ENCODE measurements at regions not wholly inside any gene's neighbourhood (a gene's known extent, or its start where the extent isn't known, plus 50 kb on each side); places are given as distances from the start of the nearest gene placed in this dataset.

- no peak for TF ChIP-seq CTCF (IDR thresholded peaks at IDR 0.05)
Measured at GRCh38 chr16:54489225-54490111, 202.9 kb upstream of the IRX3 start.

GRCh38 chr16:54488729-54489128 lies 202.1 kb upstream of the IRX3 start:
- H3K27ac ChIP-seq = no peak overlapping the region
- TF ChIP-seq CTCF (IDR thresholded peaks at IDR 0.05) = no peak

More at GRCh38 chr16:54489225-54490111, 202.9 kb upstream of the IRX3 start:
- DNase-seq (ENCODE audit: low spot score) = no peak
- Histone ChIP-seq H3K4me3 (no peak overlapping the region), H3K27ac (no peak overlapping the region)

GRCh38 chr16:54487933-54488332 lies 201.3 kb upstream of the IRX3 start:
- DNase-seq (ENCODE audit: low spot score) = no peak
- Histone ChIP-seq H3K4me3 (no peak overlapping the region), H3K27ac (no peak overlapping the region)
- TF ChIP-seq CTCF (IDR thresholded peaks at IDR 0.05) = no peak

More at GRCh38 chr16:54488729-54489128, 202.1 kb upstream of the IRX3 start:
- DNase-seq (ENCODE audit: low spot score) = no peak
- no peak overlapping the region for H3K4me3 ChIP-seq

- Histone ChIP-seq H3K4me3 (no peak overlapping the region), H3K27ac (no peak overlapping the region)
- no peak for TF ChIP-seq CTCF (IDR thresholded peaks at IDR 0.05)
- DNase-seq (ENCODE audit: low spot score) = no peak
Measured at GRCh38 chr16:54484700-54485099, 198.1 kb upstream of the IRX3 start.

- DNase-seq (ENCODE audit: low spot score) = no peak
- H3K27ac ChIP-seq = no peak overlapping the region
- no peak for TF ChIP-seq CTCF (IDR thresholded peaks at IDR 0.05)
Measured at GRCh38 chr16:54482892-54483574, 196.4 kb upstream of the IRX3 start.

GRCh38 chr16:54480429-54480828 lies 193.8 kb upstream of the IRX3 start:
- no peak for TF ChIP-seq CTCF (IDR thresholded peaks at IDR 0.05)
- no peak overlapping the region for H3K4me3 ChIP-seq
- H3K27ac ChIP-seq = no peak overlapping the region
- DNase-seq (ENCODE audit: low spot score) = no peak

More at GRCh38 chr16:54482892-54483574, 196.4 kb upstream of the IRX3 start:
- H3K4me3 ChIP-seq = no peak overlapping the region

All from coronary artery (tissue), 2 donors.